ENCODE measurements at regions not wholly inside any gene's neighbourhood (a gene's known extent, or its start where the extent isn't known, plus 50 kb on each side); places are given as distances from the start of the nearest gene placed in this dataset.

DNA sequence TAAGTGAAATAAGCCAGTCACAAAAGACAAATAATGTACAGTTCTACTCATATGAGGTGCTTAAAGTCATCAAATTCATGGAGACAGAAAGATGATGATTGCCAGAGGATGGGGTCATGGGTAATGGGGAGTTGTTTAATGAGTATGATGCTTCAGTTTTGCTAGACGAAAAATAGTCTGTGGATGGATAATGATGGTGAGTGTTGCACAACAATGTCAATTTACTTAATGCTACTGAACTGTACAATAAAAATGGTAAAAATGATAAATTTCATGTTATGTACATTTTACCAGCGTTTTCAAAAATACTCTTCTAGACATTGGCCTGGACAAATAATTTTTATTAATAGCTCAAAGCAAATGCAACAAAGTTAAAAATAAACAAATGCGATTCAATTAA lies 118.5 kb upstream of the KYNU start:
- TF ChIP-seq CTCF (IDR thresholded peaks at IDR 0.05; ENCODE audit: insufficient read depth, low read length) = no peak
- TF ChIP-seq POLR2AphosphoS5 (IDR thresholded peaks at IDR 0.05; ENCODE audit: low read depth) = no peak
- TF ChIP-seq, protein P1, sequence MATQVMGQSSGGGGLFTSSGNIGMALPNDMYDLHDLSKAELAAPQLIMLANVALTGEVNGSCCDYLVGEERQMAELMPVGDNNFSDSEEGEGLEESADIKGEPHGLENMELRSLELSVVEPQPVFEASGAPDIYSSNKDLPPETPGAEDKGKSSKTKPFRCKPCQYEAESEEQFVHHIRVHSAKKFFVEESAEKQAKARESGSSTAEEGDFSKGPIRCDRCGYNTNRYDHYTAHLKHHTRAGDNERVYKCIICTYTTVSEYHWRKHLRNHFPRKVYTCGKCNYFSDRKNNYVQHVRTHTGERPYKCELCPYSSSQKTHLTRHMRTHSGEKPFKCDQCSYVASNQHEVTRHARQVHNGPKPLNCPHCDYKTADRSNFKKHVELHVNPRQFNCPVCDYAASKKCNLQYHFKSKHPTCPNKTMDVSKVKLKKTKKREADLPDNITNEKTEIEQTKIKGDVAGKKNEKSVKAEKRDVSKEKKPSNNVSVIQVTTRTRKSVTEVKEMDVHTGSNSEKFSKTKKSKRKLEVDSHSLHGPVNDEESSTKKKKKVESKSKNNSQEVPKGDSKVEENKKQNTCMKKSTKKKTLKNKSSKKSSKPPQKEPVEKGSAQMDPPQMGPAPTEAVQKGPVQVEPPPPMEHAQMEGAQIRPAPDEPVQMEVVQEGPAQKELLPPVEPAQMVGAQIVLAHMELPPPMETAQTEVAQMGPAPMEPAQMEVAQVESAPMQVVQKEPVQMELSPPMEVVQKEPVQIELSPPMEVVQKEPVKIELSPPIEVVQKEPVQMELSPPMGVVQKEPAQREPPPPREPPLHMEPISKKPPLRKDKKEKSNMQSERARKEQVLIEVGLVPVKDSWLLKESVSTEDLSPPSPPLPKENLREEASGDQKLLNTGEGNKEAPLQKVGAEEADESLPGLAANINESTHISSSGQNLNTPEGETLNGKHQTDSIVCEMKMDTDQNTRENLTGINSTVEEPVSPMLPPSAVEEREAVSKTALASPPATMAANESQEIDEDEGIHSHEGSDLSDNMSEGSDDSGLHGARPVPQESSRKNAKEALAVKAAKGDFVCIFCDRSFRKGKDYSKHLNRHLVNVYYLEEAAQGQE (IDR thresholded peaks at IDR 0.05; ENCODE audit: insufficient replicate concordance, low read depth) = no peak
- TF ChIP-seq GABPA (IDR thresholded peaks at IDR 0.05; ENCODE audit: low read depth) = no peak
- TF ChIP-seq SPI1 (IDR thresholded peaks at IDR 0.05; ENCODE audit: borderline replicate concordance, low read depth) = no peak

Measured in HL-60 (cell line).